SU-DHL-6 (cell line): ENCODE measurements at regions not wholly inside any gene's neighbourhood (a gene's known extent, or its start where the extent isn't known, plus 50 kb on each side); places are given as distances from the start of the nearest gene placed in this dataset.

Experiments
- CTCF ChIP-seq: fragments of 200-600 bp; sonication (generic); IDR thresholded peaks from one replicate; pipeline ENCODE4 v1.5.1; 2017; ENCODE audit warnings: antibody characterized with exemption, mild to moderate bottlenecking, low read length, moderate library complexity; ENCODE audit not compliant: insufficient read depth, poor library complexity, severe bottlenecking
- EZH2phosphoT487 ChIP-seq: fragments of 200-600 bp; sonication (generic), shearing (Covaris generic); conservative IDR thresholded peaks from 2 replicates; pipeline ENCODE4 v1.6.1; 2018; ENCODE audit warnings: mild to moderate bottlenecking, antibody characterized with exemption, low read length, moderate library complexity, mixed read lengths

- no peak for TF ChIP-seq CTCF
- TF ChIP-seq EZH2phosphoT487, result no peak
Observed at GRCh38 chr12:13631873-13632272, 349.5 kb downstream of the GRIN2B start.
